HepG2 (cell line): ENCODE measurements at regions not wholly inside any gene's neighbourhood (a gene's known extent, or its start where the extent isn't known, plus 50 kb on each side); places are given as distances from the start of the nearest gene placed in this dataset.

Source experiments
- FOSL1 ChIP-seq: sonication (generic); formaldehyde crosslinking; IDR thresholded peaks from 2 replicates; pipeline ENCODE4 v1.9.0; 2021; ENCODE audit warnings: missing genetic modification reagents, borderline replicate concordance
- HOXA7 ChIP-seq: sonication (generic); formaldehyde crosslinking; IDR thresholded peaks from 2 replicates; pipeline ENCODE4 v1.8.1; 2022; ENCODE audit warnings: mild to moderate bottlenecking, missing genetic modification reagents, moderate library complexity
- SNRNP70 ChIP-seq: fragments of 200-400 bp; formaldehyde crosslinking; IDR thresholded peaks from 2 replicates; pipeline ENCODE4 v1.6.1; 2017; ENCODE audit warnings: mild to moderate bottlenecking, low read depth, low read length, moderate library complexity
- SP1 ChIP-seq, 2 experiments: fragments of 450-650 bp in 1 of 2; sonication (generic) in 1 of 2; formaldehyde crosslinking in 1 of 2; IDR thresholded peaks; 2 replicates each; pipeline versions ENCODE4 v1.4.0 to v1.6.1; 2016 to 2020; ENCODE audit warnings: missing genetic modification reagents in 1 of 2
- TAF1 ChIP-seq: sonication (generic); formaldehyde crosslinking; IDR thresholded peaks from 2 replicates; pipeline ENCODE4 v1.4.0; 2020; ENCODE audit warnings: missing genetic modification reagents
- ZNF546 ChIP-seq: sonication (generic); formaldehyde crosslinking; conservative IDR thresholded peaks from 2 replicates; pipeline ENCODE4 v1.8.1; 2023; ENCODE audit warnings: mild to moderate bottlenecking, missing genetic modification reagents
- ZNF83 ChIP-seq: sonication (generic); formaldehyde crosslinking; IDR thresholded peaks from 2 replicates; pipeline ENCODE4 v1.4.0; 2020; ENCODE audit warnings: missing genetic modification reagents, mild to moderate bottlenecking, borderline replicate concordance
- ZSCAN31 ChIP-seq: sonication (generic); formaldehyde crosslinking; IDR thresholded peaks from 2 replicates; pipeline ENCODE4 v1.5.0; 2020; ENCODE audit warnings: low read depth, mild to moderate bottlenecking, missing genetic modification reagents
- TF ChIP-seq, protein P1 (sequence below), 2 experiments: sonication (generic) in 1 of 2; formaldehyde crosslinking in 1 of 2; IDR thresholded peaks; 2 replicates each; pipeline versions ENCODE4 v1.5.1 to v1.6.1; 2011 to 2020; ENCODE audit warnings: borderline replicate concordance in 1 of 2, low read depth in 1 of 2, low read length in 1 of 2, mild to moderate bottlenecking in 1 of 2, missing genetic modification reagents in 1 of 2, moderate library complexity in 1 of 2
- TF ChIP-seq, protein P2 (sequence below): sonication (generic); formaldehyde crosslinking; IDR thresholded peaks from 2 replicates; pipeline ENCODE4 v1.5.0; 2020; ENCODE audit warnings: mild to moderate bottlenecking, missing genetic modification reagents, moderate library complexity

DNA sequence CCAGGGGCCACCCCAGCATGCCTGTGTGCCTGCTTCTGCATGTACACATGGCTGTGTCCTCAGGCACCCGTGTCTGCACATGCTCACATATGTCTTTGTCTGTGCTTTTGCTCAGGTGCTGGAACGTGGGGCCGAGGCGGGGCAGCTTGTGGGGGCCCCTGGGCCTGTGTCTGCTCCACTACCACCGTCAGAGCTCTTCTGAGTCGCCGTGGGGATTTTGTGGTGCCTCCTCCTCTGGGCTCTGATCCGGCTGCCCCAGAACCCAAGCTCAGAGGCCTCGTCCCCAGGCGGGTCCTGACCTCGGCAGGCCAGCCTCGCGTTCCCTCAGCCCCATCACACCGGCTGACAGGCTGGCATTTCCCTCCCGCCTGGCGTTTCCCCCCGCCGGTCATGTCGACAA is 104.6 kb upstream of the ACTRT2 start:
- TF ChIP-seq ZSCAN31 (CRISPR knock-in tag), result no peak
- TF ChIP-seq TAF1 (CRISPR knock-in tag), result no peak
- TF ChIP-seq, protein P1, sequence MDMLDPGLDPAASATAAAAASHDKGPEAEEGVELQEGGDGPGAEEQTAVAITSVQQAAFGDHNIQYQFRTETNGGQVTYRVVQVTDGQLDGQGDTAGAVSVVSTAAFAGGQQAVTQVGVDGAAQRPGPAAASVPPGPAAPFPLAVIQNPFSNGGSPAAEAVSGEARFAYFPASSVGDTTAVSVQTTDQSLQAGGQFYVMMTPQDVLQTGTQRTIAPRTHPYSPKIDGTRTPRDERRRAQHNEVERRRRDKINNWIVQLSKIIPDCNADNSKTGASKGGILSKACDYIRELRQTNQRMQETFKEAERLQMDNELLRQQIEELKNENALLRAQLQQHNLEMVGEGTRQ (IDR thresholded peaks at IDR 0.05; ENCODE audit: low read depth, low read length), result no peak
- TF ChIP-seq, protein P1 (CRISPR knock-in tag; IDR thresholded peaks at IDR 0.05; ENCODE audit: borderline replicate concordance), result no peak
- TF ChIP-seq ZNF83 (CRISPR knock-in tag), result no peak
- no peak for TF ChIP-seq SNRNP70
- TF ChIP-seq, protein P2, sequence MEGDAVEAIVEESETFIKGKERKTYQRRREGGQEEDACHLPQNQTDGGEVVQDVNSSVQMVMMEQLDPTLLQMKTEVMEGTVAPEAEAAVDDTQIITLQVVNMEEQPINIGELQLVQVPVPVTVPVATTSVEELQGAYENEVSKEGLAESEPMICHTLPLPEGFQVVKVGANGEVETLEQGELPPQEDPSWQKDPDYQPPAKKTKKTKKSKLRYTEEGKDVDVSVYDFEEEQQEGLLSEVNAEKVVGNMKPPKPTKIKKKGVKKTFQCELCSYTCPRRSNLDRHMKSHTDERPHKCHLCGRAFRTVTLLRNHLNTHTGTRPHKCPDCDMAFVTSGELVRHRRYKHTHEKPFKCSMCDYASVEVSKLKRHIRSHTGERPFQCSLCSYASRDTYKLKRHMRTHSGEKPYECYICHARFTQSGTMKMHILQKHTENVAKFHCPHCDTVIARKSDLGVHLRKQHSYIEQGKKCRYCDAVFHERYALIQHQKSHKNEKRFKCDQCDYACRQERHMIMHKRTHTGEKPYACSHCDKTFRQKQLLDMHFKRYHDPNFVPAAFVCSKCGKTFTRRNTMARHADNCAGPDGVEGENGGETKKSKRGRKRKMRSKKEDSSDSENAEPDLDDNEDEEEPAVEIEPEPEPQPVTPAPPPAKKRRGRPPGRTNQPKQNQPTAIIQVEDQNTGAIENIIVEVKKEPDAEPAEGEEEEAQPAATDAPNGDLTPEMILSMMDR (CRISPR knock-in tag), result no peak
- no peak for TF ChIP-seq HOXA7 (CRISPR knock-in tag)
- TF ChIP-seq FOSL1, result no peak
- TF ChIP-seq ZNF546, result no peak
- no peak for TF ChIP-seq SP1 (IDR thresholded peaks at IDR 0.05)
- no peak for TF ChIP-seq SP1 (CRISPR knock-in tag; IDR thresholded peaks at IDR 0.05)
